Calu3 (cell line): ENCODE measurements at regions not wholly inside any gene's neighbourhood (a gene's known extent, or its start where the extent isn't known, plus 50 kb on each side); places are given as distances from the start of the nearest gene placed in this dataset.

Source experiments
- BruUV-seq: library from RNA; stranded (reverse); fragments of 400-500 nt; replicated peaks from 2 replicates; lab custom pipeline; 2021; lab: Mats Ljungman, UMichigan
- CTCF ChIA-PET: fragments of 300-600 bp; sonication (Branson Sonifier 250); formaldehyde crosslinking; loops from one replicate; lab custom pipeline; 2022; ENCODE audit warnings: antibody characterized with exemption; lab: Charles Lee
- DNase-seq: peaks from one replicate; pipeline ENCODE4 v3.0.0; 2022
- H3K27ac Mint-ChIP-seq: one replicate; pipeline ENCODE4 v1.8.0; 2022; ENCODE audit warnings: mixed read lengths; ENCODE audit not compliant: unreplicated experiment
- H3K27me3 Mint-ChIP-seq: one replicate; pipeline ENCODE4 v1.8.0; 2022; ENCODE audit warnings: mixed read lengths; ENCODE audit not compliant: unreplicated experiment
- H3K36me3 Mint-ChIP-seq: one replicate; pipeline ENCODE4 v1.8.0; 2022; ENCODE audit warnings: mild to moderate bottlenecking, moderate library complexity, mixed read lengths; ENCODE audit not compliant: insufficient read depth, unreplicated experiment
- H3K4me1 Mint-ChIP-seq: one replicate; pipeline ENCODE4 v1.8.0; 2022; ENCODE audit warnings: mild to moderate bottlenecking, low read depth, mixed read lengths; ENCODE audit not compliant: unreplicated experiment
- H3K4me3 Mint-ChIP-seq: one replicate; pipeline ENCODE4 v1.8.0; 2022; ENCODE audit warnings: mild to moderate bottlenecking, low read depth, moderate library complexity, mixed read lengths; ENCODE audit not compliant: unreplicated experiment
- H3K9me3 Mint-ChIP-seq: one replicate; pipeline ENCODE4 v1.8.0; 2022; ENCODE audit warnings: low read depth, mixed read lengths; ENCODE audit not compliant: unreplicated experiment
- intact Hi-C: fragments of 100-400 bp; cut with micrococcal nuclease; formaldehyde crosslinking; loops from one replicate; pipeline ENCODE4 v1.10.0; 2022; ENCODE audit not compliant: unreplicated experiment
- TF ChIP-seq, protein P1 (sequence below): fragments of 200-600 bp; IDR thresholded peaks from one replicate; pipeline ENCODE4 v1.8.0; 2022; ENCODE audit warnings: antibody characterized with exemption; ENCODE audit not compliant: unreplicated experiment

DNA sequence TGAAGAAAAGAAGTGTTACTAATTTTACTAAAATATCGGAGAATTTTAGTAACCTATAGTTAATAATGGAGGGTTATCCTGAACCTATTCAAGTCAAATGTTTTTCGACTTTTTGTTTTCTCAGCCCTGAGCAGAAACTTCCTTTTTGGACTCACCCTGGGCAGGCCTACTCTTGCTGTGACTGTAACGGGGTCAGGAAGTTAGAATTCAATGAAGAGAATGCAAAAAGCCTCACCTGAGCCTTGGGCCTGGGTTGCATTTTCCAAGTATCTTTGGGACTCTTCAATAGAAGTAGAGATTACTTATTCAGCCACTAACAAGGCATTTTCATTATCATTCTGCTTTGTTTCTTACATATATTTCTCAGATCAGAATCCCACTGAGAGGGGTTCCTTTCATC is 405.3 kb downstream of the TLR4 start:
- Mint-ChIP-seq H3K27me3 (no peaks in the 10 kb centered on the region), H3K9me3 (peaks cover 6% of the 10 kb centered on the region), H3K4me3 (no peak overlapping the region), H3K27ac (no peak overlapping the region), H3K36me3 (no peaks in the 10 kb centered on the region), H3K4me1 (no peaks in the 10 kb centered on the region)
- TF ChIP-seq, protein P1, sequence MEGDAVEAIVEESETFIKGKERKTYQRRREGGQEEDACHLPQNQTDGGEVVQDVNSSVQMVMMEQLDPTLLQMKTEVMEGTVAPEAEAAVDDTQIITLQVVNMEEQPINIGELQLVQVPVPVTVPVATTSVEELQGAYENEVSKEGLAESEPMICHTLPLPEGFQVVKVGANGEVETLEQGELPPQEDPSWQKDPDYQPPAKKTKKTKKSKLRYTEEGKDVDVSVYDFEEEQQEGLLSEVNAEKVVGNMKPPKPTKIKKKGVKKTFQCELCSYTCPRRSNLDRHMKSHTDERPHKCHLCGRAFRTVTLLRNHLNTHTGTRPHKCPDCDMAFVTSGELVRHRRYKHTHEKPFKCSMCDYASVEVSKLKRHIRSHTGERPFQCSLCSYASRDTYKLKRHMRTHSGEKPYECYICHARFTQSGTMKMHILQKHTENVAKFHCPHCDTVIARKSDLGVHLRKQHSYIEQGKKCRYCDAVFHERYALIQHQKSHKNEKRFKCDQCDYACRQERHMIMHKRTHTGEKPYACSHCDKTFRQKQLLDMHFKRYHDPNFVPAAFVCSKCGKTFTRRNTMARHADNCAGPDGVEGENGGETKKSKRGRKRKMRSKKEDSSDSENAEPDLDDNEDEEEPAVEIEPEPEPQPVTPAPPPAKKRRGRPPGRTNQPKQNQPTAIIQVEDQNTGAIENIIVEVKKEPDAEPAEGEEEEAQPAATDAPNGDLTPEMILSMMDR = no peak
- CTCF ChIA-PET = no interaction called here
- DNase-seq = no peak
- BruUV-seq = no TSS peak
- intact Hi-C loops = no loop called here

DNA sequence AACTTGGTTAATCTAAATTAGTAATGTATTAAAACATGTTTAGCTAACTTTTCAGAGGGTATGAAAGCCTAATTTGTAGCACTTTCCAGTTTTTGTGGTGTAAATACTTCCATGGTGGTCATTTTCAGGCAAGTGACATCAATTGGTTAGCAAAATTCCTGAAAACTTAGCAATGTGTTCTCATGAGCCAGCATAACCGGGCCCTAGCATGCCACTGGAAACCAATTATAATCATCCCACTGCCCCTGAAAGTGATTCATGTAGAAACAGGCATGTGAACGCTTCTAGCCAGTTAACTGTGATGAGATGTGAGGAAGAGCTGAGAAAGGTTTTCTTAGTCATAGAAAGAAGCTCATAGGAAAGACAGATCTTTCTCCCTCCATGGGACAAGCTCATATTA is 417.2 kb downstream of the TLR4 start:
- no peak overlapping the region for H3K4me3 Mint-ChIP-seq
- no peak for DNase-seq
- intact Hi-C loops = no loop called here
- peaks cover 2% of the 10 kb centered on the region for H3K9me3 Mint-ChIP-seq
- no peaks in the 10 kb centered on the region for H3K4me1 Mint-ChIP-seq
- CTCF ChIA-PET = no interaction called here
- TF ChIP-seq, protein P1 = no peak
- H3K36me3 Mint-ChIP-seq = no peaks in the 10 kb centered on the region
- H3K27me3 Mint-ChIP-seq = no peaks in the 10 kb centered on the region
- BruUV-seq = no TSS peak
- no peak overlapping the region for H3K27ac Mint-ChIP-seq

DNA sequence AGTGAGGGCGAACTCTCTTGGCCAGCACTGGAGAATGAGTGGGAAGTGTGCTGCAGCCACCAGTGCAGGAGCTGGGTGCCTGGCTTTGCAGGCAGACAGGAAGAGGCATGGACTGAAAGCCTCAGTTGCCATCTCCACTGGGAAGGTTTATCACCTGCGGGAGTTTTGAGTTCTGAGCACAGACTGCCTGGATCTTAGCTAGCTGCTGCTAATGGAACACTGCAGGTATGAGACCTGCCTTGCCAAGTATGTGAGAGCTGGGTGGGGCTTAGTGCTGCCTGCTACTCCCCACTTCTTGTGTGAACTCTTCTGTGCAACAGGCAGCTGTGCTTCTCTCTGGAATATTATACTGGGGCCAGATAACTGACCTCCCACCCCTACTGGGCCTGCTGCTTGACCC is 424.1 kb downstream of the TLR4 start:
- Mint-ChIP-seq H3K9me3 (peaks cover 4% of the 10 kb centered on the region), H3K27me3 (no peaks in the 10 kb centered on the region), H3K4me1 (no peaks in the 10 kb centered on the region), H3K4me3 (no peak overlapping the region), H3K27ac (no peak overlapping the region), H3K36me3 (no peaks in the 10 kb centered on the region)
- CTCF ChIA-PET = no interaction called here
- no peak for DNase-seq
- TF ChIP-seq, protein P1 = no peak
- BruUV-seq = no TSS peak
- intact Hi-C loops = no loop called here

DNA sequence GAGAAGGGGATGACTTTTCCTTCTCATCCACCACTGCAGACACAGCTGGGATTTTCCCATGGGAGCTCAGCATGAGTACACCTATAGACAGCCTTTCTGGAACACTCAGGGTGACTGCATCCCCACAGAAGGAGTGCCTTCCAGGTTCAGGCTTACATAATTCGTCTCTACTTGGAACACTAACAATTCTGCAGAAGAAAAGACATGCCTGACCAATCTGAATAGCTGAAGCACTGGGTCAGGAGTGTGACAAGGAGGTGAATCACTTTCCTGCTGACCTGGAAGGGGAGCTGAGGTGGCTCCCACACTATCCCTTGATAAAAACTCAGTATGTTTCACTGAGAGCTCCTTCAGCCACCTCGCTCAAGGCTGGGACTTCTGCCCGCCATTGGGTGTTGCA is 425.3 kb downstream of the TLR4 start:
- CTCF ChIA-PET = no interaction called here
- Mint-ChIP-seq H3K9me3 (peaks cover 4% of the 10 kb centered on the region), H3K4me3 (no peak overlapping the region), H3K36me3 (no peaks in the 10 kb centered on the region), H3K4me1 (no peaks in the 10 kb centered on the region), H3K27ac (no peak overlapping the region), H3K27me3 (no peaks in the 10 kb centered on the region)
- no TSS peak for BruUV-seq
- intact Hi-C loops = no loop called here
- TF ChIP-seq, protein P1 = no peak
- no peak for DNase-seq

DNA sequence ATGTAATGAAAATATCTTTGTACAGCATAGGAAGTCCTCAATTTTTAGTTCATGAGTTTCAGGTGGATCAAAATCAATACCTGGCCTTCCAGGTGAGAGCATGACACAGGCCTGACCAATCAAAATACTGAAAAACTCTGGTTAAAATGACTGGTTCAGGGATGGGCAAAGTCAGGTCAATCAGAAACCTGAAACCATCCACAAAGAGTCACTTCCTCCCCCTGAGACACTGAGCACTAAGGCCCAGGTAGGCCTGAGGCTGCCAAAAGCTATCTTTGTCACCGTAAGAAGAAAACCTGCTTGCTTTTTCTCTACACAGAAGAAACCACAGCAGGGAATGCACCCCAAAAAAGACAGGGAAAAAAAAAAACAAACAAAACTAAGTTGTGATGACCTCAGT is 444.8 kb downstream of the TLR4 start:
- intact Hi-C loops = no loop called here
- H3K36me3 Mint-ChIP-seq = no peaks in the 10 kb centered on the region
- no peak overlapping the region for H3K4me3 Mint-ChIP-seq
- BruUV-seq = no TSS peak
- TF ChIP-seq, protein P1 = no peak
- H3K27me3 Mint-ChIP-seq = no peaks in the 10 kb centered on the region
- peaks cover 2% of the 10 kb centered on the region for H3K9me3 Mint-ChIP-seq
- no peak overlapping the region for H3K27ac Mint-ChIP-seq
- CTCF ChIA-PET = no interaction called here
- no peaks in the 10 kb centered on the region for H3K4me1 Mint-ChIP-seq
- DNase-seq = no peak
